HG03521 (cell line): ENCODE measurements at regions not wholly inside any gene's neighbourhood (a gene's known extent, or its start where the extent isn't known, plus 50 kb on each side); places are given as distances from the start of the nearest gene placed in this dataset.
"Not testable (repeated sequence)": the region's sequence is repeated elsewhere in the genome, so short reads cannot be mapped to it uniquely, and the experiment has no call there.

Experiments
- ATAC-seq: cut with Tn5 transposase; IDR thresholded peaks from one replicate; pipeline ENCODE4 v1.9.1; 2021; ENCODE audit warnings: mild to moderate bottlenecking, moderate library complexity; ENCODE audit not compliant: unreplicated experiment

- ATAC-seq: no peak
Observed at GRCh38 chr13:44814836-44815235, 174.4 kb downstream of the NUFIP1 start.

- no peak for ATAC-seq
Observed at GRCh38 chr13:44814161-44814560, 175.1 kb downstream of the NUFIP1 start.

GRCh38 chr13:44812818-44813217, 176.5 kb downstream of the NUFIP1 start:
- no peak for ATAC-seq

- no peak for ATAC-seq
Observed at GRCh38 chr13:44810061-44810840, 179.0 kb downstream of the NUFIP1 start.

GRCh38 chr13:44809190-44809589, 180.1 kb downstream of the NUFIP1 start:
- ATAC-seq: no peak

GRCh38 chr13:44808185-44808584, 181.1 kb downstream of the NUFIP1 start:
- no peak for ATAC-seq

- no peak for ATAC-seq
Observed at GRCh38 chr13:44807449-44808034, 181.7 kb downstream of the NUFIP1 start.

- no peak for ATAC-seq
Observed at GRCh38 chr13:44806826-44807225, 182.4 kb downstream of the NUFIP1 start.

- ATAC-seq: no peak
Observed at GRCh38 chr13:44805585-44805984, 183.7 kb downstream of the NUFIP1 start.

- ATAC-seq: no peak
Observed at GRCh38 chr13:44803390-44803789, 185.9 kb downstream of the NUFIP1 start.

- no peak for ATAC-seq
Observed at GRCh38 chr13:44802491-44802890, 186.8 kb downstream of the NUFIP1 start.

GRCh38 chr13:44801990-44802389, 187.3 kb downstream of the NUFIP1 start:
- ATAC-seq: no peak

- ATAC-seq: no peak
Observed at GRCh38 chr13:44800626-44801025, 188.6 kb downstream of the NUFIP1 start.

- ATAC-seq: no peak
Observed at GRCh38 chr13:44797685-44798084, 191.6 kb downstream of the NUFIP1 start.

GRCh38 chr13:44796597-44797490, 192.4 kb downstream of the NUFIP1 start:
- ATAC-seq: no peak

GRCh38 chr13:44796039-44796438, 193.2 kb downstream of the NUFIP1 start:
- ATAC-seq: not testable (repeated sequence)

GRCh38 chr13:44795176-44795575, 194.1 kb downstream of the NUFIP1 start:
- no peak for ATAC-seq

GRCh38 chr13:44792096-44792495, 197.2 kb downstream of the NUFIP1 start:
- no peak for ATAC-seq

GRCh38 chr13:44790289-44790688, 199.0 kb downstream of the NUFIP1 start:
- no peak for ATAC-seq

GRCh38 chr13:44787617-44788016, 201.7 kb downstream of the NUFIP1 start:
- ATAC-seq: no peak

GRCh38 chr13:44786756-44787155, 202.5 kb downstream of the NUFIP1 start:
- no peak for ATAC-seq

GRCh38 chr13:44785401-44785800, 203.9 kb downstream of the NUFIP1 start:
- no peak for ATAC-seq
